Pancreas (tissue), 10 donors: ENCODE measurements at regions not wholly inside any gene's neighbourhood (a gene's known extent, or its start where the extent isn't known, plus 50 kb on each side); places are given as distances from the start of the nearest gene placed in this dataset.

Experiments used
- ATAC-seq, 4 donors: fragments of 200-7000 bp; cut with Tn5 transposase; one replicate each; pipeline versions ENCODE4 v1.8.0 to v1.9.1; 2020; ENCODE audit warnings: mild to moderate bottlenecking in 4 of 4, moderate library complexity in 4 of 4
- DNase-seq, 6 donors: peaks; one replicate each; pipeline ENCODE4 v3.0.0-alpha.2; 2020
- FAIRE-seq: peaks from 2 replicates; lab custom pipeline; 2012; peaks lifted over from hg19 to GRCh38; lab: Jason Lieb, UNC
- H3K27ac ChIP-seq, 4 donors: fragments of 200-600 bp; sonication (generic); 1 replicate in 3 of 4; 2 replicates in 1 of 4; pipeline versions ENCODE4 v1.5.0 to v1.8.0; 2020
- H3K27me3 ChIP-seq, 4 donors: fragments of 200-600 bp; one replicate each; pipeline ENCODE4 v1.8.0; 2021
- H3K36me3 ChIP-seq, 3 donors: fragments of 200-600 bp; sonication (generic) in 1 of 3; one replicate each; pipeline versions ENCODE4 v1.5.0 to v1.8.0; 2020 to 2021
- H3K4me1 ChIP-seq, 3 donors: fragments of 200-600 bp; one replicate each; pipeline ENCODE4 v1.8.0; 2021
- H3K4me3 ChIP-seq, 4 donors: fragments of 200-600 bp; sonication (generic) in 2 of 4; one replicate each; pipeline versions ENCODE4 v1.5.0 to v1.8.0; 2020 to 2021
- H3K9me3 ChIP-seq, 4 donors: fragments of 200-600 bp; one replicate each; pipeline ENCODE4 v1.8.0; 2021
- WGBS, 2 donors: extraction: QIAGEN DNeasy Blood & Tissue Kit; methylation state at CpG; one replicate each; pipeline ENCODE4 v1.1.7; 2013; 5-methylcytosine and 5-hydroxymethylcytosine counted together
- intact Hi-C, 3 donors: fragments of 100-400 bp; cut with DNase I; formaldehyde crosslinking; loops; one replicate each; pipeline versions ENCODE4 v1.11.1 to v1.14.2; 2022
- TF ChIP-seq, protein P1 (sequence below), 4 donors: fragments of 200-600 bp; sonication (generic) in 3 of 4; IDR thresholded peaks; one replicate each; pipeline versions ENCODE4 v1.5.0 to v1.8.0; 2021; ENCODE audit warnings: antibody characterized with exemption in 4 of 4
- donor health status: healthy with polysubstance abuse.
- donor health status: DM: no; HTN: no; CAD: no; lungs with moderate emphysema.
- donor health status: DM: no; HTN: no; CAD: no.
- donor health status: control.
- donor health status: control.
- donor health status: Bipolar disorder and iron deficiency.
- donor health status: DM: yes; HTN: yes; CAD: no.
- donor health status: DM: no; HTN: no; CAD: no.
- donor health status: DM: no; HTN: no; CAD: no.
- donor health status: DM: yes; HTN: yes; CAD: no.

- intact Hi-C loops, result no loop called here
- DNase-seq (no peak), ATAC-seq (no peak), FAIRE-seq (no peak)
- H3K4me3 ChIP-seq, result no peak overlapping the region
- no peaks in the 10 kb centered on the region for H3K4me1 ChIP-seq
- no peaks in the 10 kb centered on the region for H3K27me3 ChIP-seq
- no peaks in the 10 kb centered on the region for H3K36me3 ChIP-seq
- 49 to 64% methylated on average over 3 of the region's 3 CpGs for WGBS, 2 donors
- no peak overlapping the region for H3K27ac ChIP-seq
- TF ChIP-seq, protein P1, sequence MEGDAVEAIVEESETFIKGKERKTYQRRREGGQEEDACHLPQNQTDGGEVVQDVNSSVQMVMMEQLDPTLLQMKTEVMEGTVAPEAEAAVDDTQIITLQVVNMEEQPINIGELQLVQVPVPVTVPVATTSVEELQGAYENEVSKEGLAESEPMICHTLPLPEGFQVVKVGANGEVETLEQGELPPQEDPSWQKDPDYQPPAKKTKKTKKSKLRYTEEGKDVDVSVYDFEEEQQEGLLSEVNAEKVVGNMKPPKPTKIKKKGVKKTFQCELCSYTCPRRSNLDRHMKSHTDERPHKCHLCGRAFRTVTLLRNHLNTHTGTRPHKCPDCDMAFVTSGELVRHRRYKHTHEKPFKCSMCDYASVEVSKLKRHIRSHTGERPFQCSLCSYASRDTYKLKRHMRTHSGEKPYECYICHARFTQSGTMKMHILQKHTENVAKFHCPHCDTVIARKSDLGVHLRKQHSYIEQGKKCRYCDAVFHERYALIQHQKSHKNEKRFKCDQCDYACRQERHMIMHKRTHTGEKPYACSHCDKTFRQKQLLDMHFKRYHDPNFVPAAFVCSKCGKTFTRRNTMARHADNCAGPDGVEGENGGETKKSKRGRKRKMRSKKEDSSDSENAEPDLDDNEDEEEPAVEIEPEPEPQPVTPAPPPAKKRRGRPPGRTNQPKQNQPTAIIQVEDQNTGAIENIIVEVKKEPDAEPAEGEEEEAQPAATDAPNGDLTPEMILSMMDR (IDR thresholded peaks at IDR 0.05), result no peak
- no peaks in the 10 kb centered on the region for H3K9me3 ChIP-seq
These were observed 105.6 kb upstream of the CDH10 start for GRCh38 chr5:24750355-24750754.

GRCh38 chr5:24749701-24750100, 104.9 kb upstream of the CDH10 start:
- no peaks in the 10 kb centered on the region for H3K9me3 ChIP-seq
- no peak overlapping the region for H3K4me3 ChIP-seq
- ATAC-seq (no peak), FAIRE-seq (no peak), DNase-seq (no peak)
- no peak overlapping the region for H3K27ac ChIP-seq
- TF ChIP-seq, protein P1 (IDR thresholded peaks at IDR 0.05), result no peak
- no peaks in the 10 kb centered on the region for H3K27me3 ChIP-seq
- 66 to 79% methylated on average over 3 of the region's 3 CpGs for WGBS, 2 donors
- H3K36me3 ChIP-seq, result no peaks in the 10 kb centered on the region
- no peaks in the 10 kb centered on the region for H3K4me1 ChIP-seq
- intact Hi-C loops, result no loop called here

GRCh38 chr5:24747327-24747726, 102.5 kb upstream of the CDH10 start:
- ATAC-seq, result no peak
- no peak for FAIRE-seq
- H3K9me3 ChIP-seq, result no peaks in the 10 kb centered on the region
- 50 to 70% methylated on average over 6 of the region's 6 CpGs for WGBS, 2 donors
- intact Hi-C loops, result no loop called here
- TF ChIP-seq, protein P1 (IDR thresholded peaks at IDR 0.05), result no peak
- DNase-seq, result no peak
- H3K27me3 ChIP-seq, result no peaks in the 10 kb centered on the region
- no peak overlapping the region for H3K27ac ChIP-seq
- no peak overlapping the region for H3K4me3 ChIP-seq
- H3K4me1 ChIP-seq, result no peaks in the 10 kb centered on the region
- no peaks in the 10 kb centered on the region for H3K36me3 ChIP-seq

GRCh38 chr5:24742334-24742733, 97.6 kb upstream of the CDH10 start:
- ATAC-seq, result no peak
- no peak for DNase-seq
- no peak for FAIRE-seq

GRCh38 chr5:24737163-24737562, 92.4 kb upstream of the CDH10 start:
- no peak for FAIRE-seq

More at GRCh38 chr5:24742334-24742733, 97.6 kb upstream of the CDH10 start:
- Histone ChIP-seq H3K27ac (no peak overlapping the region), H3K27me3 (no peaks in the 10 kb centered on the region), H3K4me1 (no peaks in the 10 kb centered on the region), H3K36me3 (no peaks in the 10 kb centered on the region), H3K4me3 (no peak overlapping the region), H3K9me3 (no peaks in the 10 kb centered on the region)
- TF ChIP-seq, protein P1 (IDR thresholded peaks at IDR 0.05), result no peak
- intact Hi-C loops, result no loop called here
- 92 to 96% methylated on average over 3 of the region's 3 CpGs for WGBS, 2 donors

More at GRCh38 chr5:24737163-24737562, 92.4 kb upstream of the CDH10 start:
- no peak overlapping the region for H3K4me3 ChIP-seq
- no peak for DNase-seq
- H3K9me3 ChIP-seq, result no peaks in the 10 kb centered on the region
- H3K4me1 ChIP-seq, result no peaks in the 10 kb centered on the region
- TF ChIP-seq, protein P1 (IDR thresholded peaks at IDR 0.05), result no peak
- H3K27me3 ChIP-seq, result no peaks in the 10 kb centered on the region
- no peaks in the 10 kb centered on the region for H3K36me3 ChIP-seq
- ATAC-seq, result no peak
- intact Hi-C loops, result no loop called here
- no peak overlapping the region for H3K27ac ChIP-seq
